NCI-H2171 treated with DMSO at 0.1 percent for 48 hours (cell line): ENCODE measurements at regions not wholly inside any gene's neighbourhood (a gene's known extent, or its start where the extent isn't known, plus 50 kb on each side); places are given as distances from the start of the nearest gene placed in this dataset.

Experiments used
- DNase-seq: peaks from one replicate; lab custom pipeline; 2025; lab: John Stamatoyannopoulos, UW

DNA sequence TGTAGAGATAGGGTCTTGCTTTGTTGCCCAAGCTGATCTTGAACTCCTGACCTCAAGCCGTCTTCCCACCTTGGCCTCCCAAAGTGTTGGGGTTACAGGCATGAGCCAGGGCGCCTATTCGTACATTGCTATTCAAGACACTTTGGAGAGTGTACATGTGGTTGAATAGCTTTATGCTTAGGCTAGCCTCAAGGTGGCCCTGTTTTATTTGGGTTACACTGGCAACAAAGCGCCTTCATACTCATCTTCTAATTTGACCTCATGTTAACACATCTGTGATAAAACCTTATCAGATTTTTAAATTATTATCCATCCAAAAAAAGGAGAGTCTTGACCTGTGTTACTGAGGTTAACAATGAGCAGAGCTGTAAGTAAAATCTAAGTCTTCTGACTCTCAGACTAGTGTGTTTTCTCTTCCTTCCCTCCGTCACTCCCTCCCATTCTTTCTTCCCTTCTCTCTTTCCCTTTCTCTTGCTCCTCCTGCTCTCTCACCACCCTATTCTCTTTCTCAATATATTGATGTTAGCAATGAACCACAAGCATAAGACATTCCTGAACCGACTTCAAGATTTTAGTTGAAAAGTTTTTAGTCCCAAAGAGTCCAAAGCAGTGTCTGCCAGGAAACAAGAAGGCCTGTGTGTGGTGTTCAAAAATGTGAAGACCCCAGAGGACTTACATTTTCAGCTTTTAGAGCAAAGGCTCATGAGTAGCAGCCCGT is 603.7 kb upstream of the CFAP20DC start:
- DNase-seq: no peak

DNA sequence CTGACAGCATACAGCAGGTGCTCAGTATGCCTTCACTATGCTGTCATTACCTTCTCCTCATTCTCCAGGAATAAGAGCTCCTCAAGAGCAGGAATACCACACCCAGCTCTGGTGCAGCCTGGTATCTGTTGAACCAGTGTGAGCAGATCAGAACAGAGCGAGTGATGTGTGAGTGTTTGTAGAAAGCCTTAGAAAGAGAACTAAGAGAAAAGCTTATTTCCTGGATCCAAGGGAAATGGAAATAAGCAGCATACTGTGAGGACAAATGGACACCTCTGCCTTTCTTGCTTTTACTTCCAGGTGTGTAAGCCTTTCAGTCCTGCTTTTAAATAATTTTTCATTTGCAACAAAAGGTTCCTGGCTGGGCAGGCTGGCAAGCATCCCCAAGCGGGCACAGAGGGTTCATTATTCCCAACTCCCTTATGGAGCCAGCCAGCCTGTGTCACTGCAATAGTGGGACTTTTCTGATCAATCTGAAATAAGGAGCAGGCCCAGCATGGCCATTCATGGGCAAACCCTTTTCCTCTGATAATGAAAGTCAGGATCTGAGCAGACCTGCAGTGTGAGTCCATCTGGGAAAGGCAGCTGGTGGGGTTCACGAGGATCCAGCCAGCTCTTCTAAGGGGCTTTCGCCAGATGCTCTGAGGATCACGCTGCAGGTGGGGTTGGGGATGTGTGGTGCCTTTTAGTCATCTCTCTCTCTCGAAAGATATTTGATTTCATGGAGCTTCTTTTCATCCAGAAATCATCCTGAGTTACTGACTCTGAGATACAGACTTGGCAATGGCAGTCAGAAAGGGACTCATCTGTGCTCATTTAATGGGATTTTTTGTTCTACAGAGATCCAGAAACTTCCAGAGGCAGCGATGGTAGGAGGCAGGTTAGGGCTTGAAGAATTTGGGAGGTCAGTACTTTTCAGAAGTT is 594.9 kb upstream of the CFAP20DC start:
- DNase-seq: peak; percentile 72

DNA sequence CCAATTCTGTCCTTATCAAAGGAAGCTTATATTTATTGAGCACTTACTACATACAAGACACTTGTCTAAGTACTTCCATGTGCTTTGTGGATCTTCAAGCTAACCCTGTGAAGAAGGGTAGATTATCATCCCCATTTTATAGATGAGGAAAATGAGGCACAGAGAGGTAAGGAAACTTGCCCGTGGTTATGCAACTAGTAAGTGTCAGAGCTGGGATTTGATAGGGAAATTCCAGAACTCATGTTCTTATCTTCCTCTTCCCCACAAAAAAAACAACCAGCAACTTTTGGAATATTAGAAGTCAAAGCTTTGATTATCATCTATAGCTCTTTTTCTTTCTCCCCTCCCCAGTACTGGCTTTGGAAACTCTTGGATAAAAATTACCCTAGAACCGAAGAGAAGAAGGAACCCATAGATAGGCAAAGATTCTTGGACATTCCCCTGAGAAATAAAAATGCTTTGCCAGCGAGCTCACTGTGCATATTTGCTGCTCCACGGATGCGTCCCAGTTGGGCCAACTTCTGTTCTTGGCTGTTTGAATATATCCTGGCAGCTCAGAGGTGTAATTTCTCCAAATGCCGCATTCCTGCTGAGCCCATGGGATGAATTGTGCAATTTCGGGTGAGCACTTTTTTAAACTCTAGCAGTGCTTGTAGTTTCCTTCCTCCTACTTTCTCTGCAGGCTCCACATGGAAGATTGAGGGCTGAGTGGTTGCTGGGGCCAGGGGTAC is 591.5 kb upstream of the CFAP20DC start:
- DNase-seq: no peak

DNA sequence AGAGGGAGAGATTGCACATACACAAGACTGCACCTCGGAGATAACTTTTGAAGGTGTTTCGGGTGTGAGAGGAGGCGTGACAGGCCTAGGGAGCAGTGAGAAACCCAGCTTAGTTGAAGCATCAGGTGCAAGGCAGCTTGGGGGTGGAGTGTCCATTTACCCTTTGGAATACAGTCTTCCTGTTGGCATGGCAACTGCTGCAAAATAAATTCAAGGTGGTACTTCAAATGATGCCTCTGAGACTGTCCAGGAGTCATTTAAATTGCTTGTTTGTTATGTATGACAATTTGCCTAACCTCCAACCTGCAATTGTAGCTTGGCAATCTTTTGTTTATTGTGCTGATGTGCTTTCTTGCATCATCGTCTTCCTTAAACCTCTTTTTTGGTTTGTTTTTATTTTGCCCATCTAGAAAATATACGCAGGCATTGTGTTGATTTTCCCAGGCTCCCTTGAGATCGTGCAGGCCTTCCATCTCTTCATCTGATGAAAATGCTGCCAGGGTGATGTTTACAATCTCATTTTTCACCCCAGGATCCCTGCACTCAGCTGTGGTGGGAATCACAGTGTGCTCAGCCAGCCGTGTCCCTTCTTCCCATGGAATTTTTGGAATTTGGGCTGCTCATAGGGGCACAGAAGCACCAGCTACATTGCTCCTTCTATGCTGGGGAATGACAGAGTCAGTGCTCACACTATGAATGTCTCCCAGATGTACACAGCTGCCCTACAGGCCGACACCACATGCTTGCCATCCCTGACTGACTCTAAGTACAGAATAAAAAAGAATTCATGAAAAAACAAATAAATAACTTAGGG is 583.1 kb upstream of the CFAP20DC start:
- DNase-seq: peak; percentile 29

DNA sequence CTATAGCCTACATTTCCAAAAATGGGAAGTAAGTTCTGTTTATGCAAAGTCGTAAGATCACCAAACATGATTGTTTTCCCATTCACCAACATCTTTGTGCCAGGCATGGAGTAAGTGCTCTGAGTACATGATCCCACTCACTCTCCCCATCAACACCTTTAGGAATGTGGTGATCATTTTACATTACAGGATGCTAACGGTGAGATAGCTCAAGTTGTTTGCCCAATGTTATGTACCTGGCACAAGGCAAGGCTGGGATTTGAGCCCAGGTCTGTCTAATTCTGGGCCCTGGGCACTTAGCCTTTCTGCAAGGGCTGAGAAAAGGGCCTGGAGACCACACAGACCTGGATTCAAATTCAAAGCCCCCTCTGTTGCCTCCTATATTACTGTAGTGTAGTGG is 581.7 kb upstream of the CFAP20DC start:
- no peak for DNase-seq

DNA sequence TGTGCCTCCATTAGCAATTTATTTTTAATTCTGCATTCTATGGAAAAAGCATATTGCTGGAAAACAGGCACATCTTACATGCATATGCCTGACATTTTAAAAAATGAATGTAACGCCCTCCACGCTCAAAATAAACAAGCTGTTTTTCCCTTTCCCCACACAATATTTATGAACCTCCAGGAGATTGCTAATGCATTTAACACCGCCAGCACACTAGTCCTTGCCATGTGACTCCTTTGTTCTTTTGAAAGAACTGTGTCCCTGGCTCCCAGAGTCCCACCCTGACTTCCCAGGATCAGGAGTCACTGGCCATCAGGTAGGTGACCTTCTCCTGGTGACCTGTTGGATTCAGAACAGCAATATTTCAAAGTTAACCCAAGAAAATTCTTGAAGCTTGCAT is 571.2 kb upstream of the CFAP20DC start:
- DNase-seq: no peak

DNA sequence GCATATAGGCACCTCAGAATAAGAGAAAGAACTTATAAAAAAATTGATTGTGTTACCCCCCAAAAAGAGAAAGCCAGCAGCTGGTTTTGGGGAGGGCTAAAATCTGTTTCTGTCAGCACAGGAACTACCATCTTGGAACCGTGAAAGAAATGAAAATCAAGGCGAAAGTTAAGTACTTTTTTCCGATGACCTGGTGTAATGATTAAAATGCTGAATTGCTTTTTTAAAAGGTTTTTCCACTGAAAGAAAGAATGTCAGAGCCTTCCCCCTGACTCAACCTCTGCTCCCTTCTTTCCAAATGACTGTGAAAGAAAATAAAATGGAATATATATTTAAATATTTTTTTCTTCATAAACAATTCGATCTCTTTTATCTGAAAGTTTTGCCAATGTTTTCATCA is 570.5 kb upstream of the CFAP20DC start:
- DNase-seq: no peak

DNA sequence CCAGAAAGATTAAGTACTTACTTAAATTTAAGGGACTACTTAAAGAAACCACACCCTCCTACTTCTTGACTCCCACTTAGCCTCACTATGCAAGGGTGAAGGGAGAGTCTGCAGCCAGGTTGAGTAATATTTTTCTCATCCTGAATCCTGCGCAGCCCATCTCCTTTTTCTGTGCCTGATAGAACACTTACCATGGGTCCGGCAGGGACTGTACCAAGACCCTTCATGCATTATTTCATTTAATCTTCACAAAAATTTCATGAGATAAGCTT is 562.6 kb upstream of the CFAP20DC start:
- no peak for DNase-seq

DNA sequence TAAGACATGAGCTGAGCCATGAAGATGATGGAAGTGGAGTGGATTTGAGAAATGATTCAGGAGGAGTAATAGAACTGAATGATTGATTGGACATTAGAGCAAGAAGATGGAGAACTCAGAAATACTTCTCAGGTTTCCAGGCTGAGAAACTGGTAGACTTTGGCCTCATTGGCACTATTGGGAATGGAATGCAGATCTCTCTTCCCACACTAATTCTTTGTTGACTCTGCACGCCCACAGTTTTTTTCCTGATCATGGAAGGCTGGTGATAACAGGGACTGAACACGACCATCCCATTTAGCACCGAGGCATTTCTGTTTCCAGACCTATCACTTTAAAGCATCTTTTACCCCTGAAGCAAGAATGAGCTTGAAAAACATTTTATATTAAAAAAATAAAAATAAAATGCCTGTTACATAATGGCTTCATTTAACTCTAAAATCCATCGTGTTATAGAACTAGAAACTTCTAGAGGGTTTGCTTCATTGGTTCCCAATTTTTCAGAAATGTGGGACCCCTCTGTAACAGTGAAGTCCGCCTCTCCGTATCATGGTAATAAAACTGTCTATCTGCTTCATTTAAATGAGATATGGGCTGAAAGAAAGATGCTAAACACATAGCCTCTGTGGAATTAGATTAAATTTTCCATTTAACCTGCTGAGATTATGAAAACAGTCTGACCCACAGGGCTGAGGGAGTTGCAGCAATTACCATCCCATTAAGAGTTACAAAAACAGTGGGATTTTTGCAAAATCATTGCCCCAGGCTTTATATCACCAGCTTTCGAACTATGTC is 562.0 kb upstream of the CFAP20DC start:
- no peak for DNase-seq

DNA sequence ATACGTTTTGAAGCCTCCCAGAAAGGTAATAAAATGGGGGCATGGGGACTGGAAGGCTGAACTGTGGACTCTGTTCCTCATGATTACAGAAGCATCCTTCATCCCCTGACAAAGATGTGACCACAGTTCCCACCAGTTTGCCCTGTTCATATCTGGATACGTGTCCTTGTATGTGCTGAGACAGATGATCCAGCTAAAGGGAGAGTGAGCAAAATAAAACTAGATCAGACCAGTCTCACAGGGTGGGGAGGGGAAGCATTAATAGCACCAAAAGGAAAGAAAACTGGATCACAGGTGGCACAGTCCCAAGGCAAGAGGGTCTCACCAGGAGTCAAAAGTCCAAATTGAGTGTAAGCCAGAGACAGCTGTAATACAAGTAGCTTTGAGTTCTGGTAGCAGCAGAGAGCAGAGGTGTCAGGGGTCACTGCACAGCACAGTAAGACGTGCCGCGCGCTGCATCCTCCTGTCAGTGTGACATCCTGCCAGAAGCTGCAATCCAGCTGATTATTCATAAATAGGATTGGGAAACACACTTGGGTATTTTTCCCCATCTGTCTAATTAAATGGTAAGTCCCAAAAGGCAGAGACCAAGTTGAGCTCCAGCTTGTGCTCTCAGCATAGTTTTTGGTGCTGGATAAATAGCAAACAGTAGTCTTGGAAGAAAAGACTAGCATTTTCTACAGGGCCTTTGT is 560.0 kb upstream of the CFAP20DC start:
- DNase-seq: peak; percentile 89

DNA sequence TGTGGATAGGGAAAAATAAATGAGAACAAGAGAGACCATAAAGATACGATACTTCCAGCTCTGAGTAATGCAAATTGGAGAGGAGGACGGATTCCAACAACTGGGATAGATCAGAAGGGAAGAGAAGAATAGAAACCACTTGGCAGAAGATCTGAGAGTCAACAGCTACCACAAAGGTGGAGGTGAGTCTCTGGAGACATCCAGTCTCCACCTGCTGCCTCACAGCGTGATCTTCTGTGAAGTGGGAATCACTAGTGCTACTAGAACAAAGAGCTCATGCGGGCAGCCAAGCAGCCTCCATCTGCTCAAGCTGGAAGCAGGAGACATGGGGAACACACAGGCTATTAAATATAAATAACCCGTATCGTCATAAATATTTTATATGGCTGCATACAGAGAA is 558.5 kb upstream of the CFAP20DC start:
- peak; percentile 81 for DNase-seq

DNA sequence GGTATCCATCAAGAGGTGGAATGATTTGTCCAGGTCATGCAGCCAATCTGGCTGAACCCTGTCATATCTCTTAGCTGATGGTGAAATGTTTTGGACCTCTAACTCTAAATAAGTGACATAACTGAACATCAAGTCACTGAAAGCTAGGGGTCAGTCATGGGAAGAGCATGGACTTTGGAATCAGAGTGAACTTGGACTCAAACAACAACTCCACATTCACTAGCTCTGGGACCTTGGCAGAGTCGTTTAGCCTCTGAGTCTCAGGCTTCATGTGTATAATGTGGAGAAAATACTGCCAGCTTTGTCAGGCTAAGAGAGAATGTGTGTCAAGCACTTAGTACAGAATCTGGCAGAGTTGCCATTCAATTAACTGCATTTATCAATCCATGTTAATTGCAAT is 557.8 kb upstream of the CFAP20DC start:
- DNase-seq: no peak

DNA sequence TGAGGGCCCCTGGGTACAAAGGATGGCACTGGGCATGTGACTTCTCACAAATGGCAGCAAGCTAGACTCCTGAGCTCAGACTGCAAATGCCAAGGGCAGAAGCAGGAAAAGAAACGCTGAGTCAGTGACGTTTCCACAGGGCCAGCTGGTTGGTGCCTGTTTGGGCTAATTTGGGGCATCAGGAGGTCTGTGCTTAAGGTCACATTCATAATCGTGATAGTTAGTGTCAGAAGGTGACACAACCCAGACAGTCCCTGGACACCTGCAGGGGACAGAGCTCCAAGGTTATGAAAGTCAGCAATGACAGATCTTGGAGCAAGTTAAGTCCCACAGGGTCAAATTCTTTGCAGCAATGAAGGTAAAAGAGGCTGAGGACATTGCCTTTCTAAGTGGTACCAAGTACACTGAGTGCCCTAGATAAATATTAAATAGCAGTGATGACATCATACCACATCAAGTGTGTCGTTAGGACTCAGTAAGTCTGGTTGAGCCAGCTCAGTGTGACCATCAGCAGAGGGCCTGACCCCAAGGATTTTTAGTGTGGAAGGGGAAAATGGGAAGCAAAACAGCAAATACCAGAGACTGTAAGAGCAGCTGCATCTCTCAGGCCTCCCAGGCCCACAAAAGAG is 556.9 kb upstream of the CFAP20DC start:
- DNase-seq: no peak

DNA sequence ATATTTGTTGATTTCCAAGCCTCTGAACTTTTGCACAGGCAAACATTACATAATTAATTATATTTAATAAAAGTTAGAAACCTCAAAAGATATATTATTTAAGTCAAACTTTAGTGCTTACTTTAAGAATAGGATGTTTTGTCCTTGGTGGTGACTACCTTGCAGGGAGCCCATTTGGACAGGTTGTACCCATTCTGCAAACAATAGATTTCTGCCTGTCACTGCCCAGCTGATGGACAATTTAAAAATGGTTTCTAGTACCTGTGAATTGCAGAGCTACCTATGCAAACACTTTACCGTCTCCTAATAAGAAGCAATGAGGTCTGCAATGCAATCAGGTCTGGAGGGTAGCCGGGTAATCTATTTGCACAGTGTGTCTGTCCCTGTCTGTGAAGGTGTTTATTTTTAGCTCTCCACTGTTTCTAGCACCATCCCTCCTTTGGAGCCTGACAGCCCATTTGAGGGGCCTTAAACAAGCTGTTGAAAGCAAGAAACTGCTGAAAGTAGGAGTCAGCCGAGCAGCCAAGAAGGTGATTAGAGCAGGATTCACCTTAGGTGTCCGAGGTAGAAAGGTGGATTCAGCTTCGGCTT is 556.2 kb upstream of the CFAP20DC start:
- no peak for DNase-seq

DNA sequence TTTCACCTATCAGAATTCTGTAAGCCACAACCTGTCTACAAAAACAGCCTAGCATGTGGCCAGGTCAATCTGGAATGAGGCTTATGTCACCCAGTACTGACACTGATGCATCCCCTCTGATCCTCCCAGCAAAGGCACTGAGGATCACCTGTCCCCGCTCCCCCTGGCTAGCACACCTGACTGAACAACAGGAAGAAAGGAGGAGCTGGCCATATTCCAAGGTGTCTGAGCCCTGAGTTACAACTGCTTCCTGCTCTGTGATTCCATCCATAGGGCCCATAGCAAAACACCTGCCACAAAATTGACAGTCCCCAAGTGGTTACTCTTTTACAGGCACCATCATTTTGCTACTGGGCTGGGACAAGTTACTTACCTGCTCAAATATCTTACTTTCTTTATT is 555.5 kb upstream of the CFAP20DC start:
- DNase-seq: peak; percentile 88

DNA sequence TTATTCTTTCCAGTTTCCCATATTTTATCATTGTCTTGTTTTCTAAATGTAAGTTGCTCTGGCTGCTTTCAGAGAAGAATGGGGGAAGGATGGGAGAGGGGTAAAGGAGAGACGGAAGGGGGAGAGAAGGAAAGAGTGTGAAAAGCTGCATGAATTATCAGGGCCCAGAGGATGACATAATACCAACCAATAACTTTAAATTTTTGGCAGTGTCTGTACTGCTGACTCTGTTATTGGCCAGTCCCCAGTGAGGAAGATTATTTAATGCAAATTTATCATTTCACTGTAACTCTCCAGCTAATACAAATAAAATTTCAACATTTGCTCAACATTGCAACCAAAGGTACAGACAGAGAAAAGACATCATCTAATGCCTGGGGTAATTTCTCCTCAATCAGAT is 551.7 kb upstream of the CFAP20DC start:
- no peak for DNase-seq

DNA sequence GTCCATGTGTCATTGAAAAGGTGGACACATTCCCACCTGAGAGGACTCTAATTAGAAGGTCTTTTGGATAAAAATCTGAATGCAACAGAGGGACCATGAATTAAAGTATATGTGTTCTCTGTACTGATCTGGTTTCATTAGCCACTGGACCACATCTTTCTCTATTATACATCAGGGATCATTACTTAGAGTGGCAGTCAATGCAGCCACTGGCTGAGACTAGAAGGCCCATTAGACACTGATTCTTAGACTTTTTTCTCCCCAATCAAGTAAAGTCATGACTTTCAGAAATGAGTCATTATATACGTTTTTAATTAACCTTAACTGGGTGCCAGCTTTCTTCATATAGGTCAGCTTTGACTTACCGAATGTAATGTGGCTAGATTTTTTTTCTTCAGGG is 550.8 kb upstream of the CFAP20DC start:
- no peak for DNase-seq

DNA sequence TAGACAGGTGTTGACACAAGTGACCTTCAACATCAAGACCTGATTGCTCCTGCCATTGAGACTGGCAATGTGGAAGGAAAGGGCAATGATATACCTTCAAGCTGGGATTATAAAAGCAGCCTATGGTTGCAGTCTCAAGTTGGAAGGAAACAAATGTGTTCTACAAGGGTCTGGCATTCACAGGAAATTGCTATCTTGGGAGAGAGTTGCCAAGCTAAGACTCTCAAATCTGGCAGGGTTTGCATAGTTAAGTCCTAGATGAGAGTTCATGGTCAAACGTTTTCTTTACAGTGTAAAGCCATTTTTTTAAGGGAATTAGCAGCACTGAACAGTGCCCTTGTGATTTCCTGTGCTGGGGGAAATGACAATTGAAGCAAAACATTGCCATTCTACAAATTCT is 546.9 kb upstream of the CFAP20DC start:
- no peak for DNase-seq

DNA sequence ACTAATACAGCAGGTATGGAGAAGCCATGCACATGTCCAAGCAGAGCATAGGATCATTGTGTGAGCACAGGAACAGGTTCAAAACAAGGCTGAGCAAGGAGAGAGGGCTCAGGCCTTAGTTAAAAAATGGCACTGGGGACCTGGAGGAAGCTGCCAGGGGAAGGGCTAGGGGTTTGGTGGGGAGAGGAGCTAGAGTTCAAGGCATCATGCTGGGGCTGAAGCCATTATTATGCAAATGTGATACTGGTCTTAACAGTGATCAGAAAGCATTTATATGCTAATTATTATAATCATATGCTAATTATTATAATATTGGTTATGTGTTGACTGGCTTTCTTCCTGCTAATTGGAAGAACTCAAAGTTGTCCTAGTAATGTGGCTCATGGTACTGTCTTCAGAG is 546.0 kb upstream of the CFAP20DC start:
- no peak for DNase-seq

DNA sequence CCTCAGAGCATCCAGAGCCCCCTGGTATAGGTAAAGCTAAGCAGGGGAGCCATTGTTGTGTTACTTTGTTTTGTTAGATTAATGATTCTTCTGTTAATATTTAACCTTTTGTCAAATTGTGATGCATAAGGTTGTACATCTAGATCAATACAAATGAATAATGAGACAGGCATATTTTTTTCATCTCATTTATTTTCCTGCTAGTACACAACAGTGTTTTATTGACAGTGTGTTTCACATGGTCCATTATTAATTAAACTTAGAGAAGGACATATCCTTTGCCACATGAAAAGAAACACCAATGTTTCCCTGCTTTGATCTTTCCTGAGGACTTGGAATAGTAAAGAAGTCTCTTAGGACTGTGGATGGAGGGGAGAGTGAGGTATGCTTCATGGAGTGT is 543.6 kb upstream of the CFAP20DC start:
- DNase-seq: no peak
